H1 (cell line): ENCODE measurements at regions not wholly inside any gene's neighbourhood (a gene's known extent, or its start where the extent isn't known, plus 50 kb on each side); places are given as distances from the start of the nearest gene placed in this dataset.

ENCODE experiments used
- CTCF ChIA-PET: fragments of 300-600 bp; sonication (Branson Sonifier 250); formaldehyde crosslinking; loops from one replicate; lab custom pipeline; 2021; ENCODE audit not compliant: partially characterized antibody; lab: Charles Lee
- POLR2A ChIA-PET: fragments of 300-600 bp; sonication (Branson Sonifier 250); formaldehyde crosslinking; loops from one replicate; lab custom pipeline; 2021; ENCODE audit warnings: inconsistent platforms; ENCODE audit not compliant: partially characterized antibody; lab: Charles Lee
- DNase-seq, 2 experiments: peaks; one replicate each; pipeline versions ENCODE4 v3.0.0 to v3.0.0-alpha.2; 2010 to 2022; ENCODE audit warnings: low spot score in 2 of 2, low read depth in 1 of 2, mixed read lengths in 1 of 2
- FAIRE-seq: peaks from 2 replicates; lab custom pipeline; 2011; peaks lifted over from hg19 to GRCh38; lab: Jason Lieb, UNC
- H2AFZ ChIP-seq: 2 replicates; pipeline ENCODE4 v1.8.1; 2012; ENCODE audit warnings: low read length, inconsistent platforms
- H2AK5ac ChIP-seq: 2 replicates; pipeline ENCODE4 v1.6.1; 2013; ENCODE audit warnings: low read depth, low read length
- H2BK120ac ChIP-seq: replicated peaks from 2 replicates; pipeline ENCODE3; 2013; ENCODE audit warnings: low read depth, low read length, inconsistent platforms
- H2BK12ac ChIP-seq: 2 replicates; pipeline ENCODE4 v1.6.1; 2013; ENCODE audit warnings: low read depth, low read length
- H2BK15ac ChIP-seq: 2 replicates; pipeline ENCODE4 v1.6.1; 2013; ENCODE audit warnings: low read length
- H2BK20ac ChIP-seq: 2 replicates; pipeline ENCODE4 v1.6.1; 2013; ENCODE audit warnings: low read length
- H2BK5ac ChIP-seq: 2 replicates; pipeline ENCODE4 v1.6.1; 2013; ENCODE audit warnings: low read depth, low read length
- H3K14ac ChIP-seq: 2 replicates; pipeline ENCODE4 v1.6.1; 2013; ENCODE audit warnings: inconsistent platforms; ENCODE audit not compliant: insufficient read length
- H3K18ac ChIP-seq: 2 replicates; pipeline ENCODE4 v1.6.1; 2013; ENCODE audit warnings: low read length; ENCODE audit errors: extremely low read depth
- H3K23ac ChIP-seq: 2 replicates; pipeline ENCODE4 v1.6.1; 2013; ENCODE audit warnings: inconsistent platforms; ENCODE audit not compliant: insufficient read length
- H3K23me2 ChIP-seq: 2 replicates; pipeline ENCODE4 v1.6.1; 2013; ENCODE audit warnings: low read depth, low read length
- H3K27ac ChIP-seq: 2 replicates; pipeline ENCODE4 v1.6.1; 2011; ENCODE audit warnings: low read depth, low read length, inconsistent platforms
- H3K27me3 ChIP-seq, 4 experiments: replicated peaks in 1 of 4; 1 replicate in 1 of 4; 2 replicates in 3 of 4; pipeline versions ENCODE4 v1.6.1 to v1.8.1; 2011 to 2013; ENCODE audit warnings: low read length in 3 of 4, mild to moderate bottlenecking in 3 of 4, inconsistent platforms in 2 of 4, mixed read lengths in 2 of 4, moderate library complexity in 1 of 4; ENCODE audit not compliant: control insufficient read depth in 3 of 4, insufficient read depth in 3 of 4; ENCODE audit errors: extremely low read depth in 1 of 4
- H3K36me3 ChIP-seq, 4 experiments: 2 replicates each; pipeline versions ENCODE4 v1.6.1 to v1.8.1; 2011 to 2013; ENCODE audit warnings: mild to moderate bottlenecking in 4 of 4, low read length in 3 of 4, moderate library complexity in 2 of 4, control low read depth in 1 of 4, inconsistent platforms in 1 of 4; ENCODE audit not compliant: insufficient read depth in 4 of 4, control insufficient read depth in 2 of 4
- H3K4ac ChIP-seq: replicated peaks from 2 replicates; pipeline ENCODE3; 2013; ENCODE audit warnings: low read length, low read depth, mixed read lengths, inconsistent platforms; ENCODE audit not compliant: insufficient read length
- H3K4me1 ChIP-seq, 4 experiments: replicated peaks in 1 of 4; 1 replicate in 1 of 4; 2 replicates in 3 of 4; pipeline versions ENCODE4 v1.6.1 to v1.8.1; 2011 to 2013; ENCODE audit warnings: low read length in 3 of 4, inconsistent platforms in 2 of 4, mixed read lengths in 1 of 4; ENCODE audit not compliant: insufficient read depth in 4 of 4, control insufficient read depth in 3 of 4
- H3K4me2 ChIP-seq, 2 experiments: 2 replicates each; pipeline versions ENCODE4 v1.6.1 to v1.8.1; 2011 to 2013; ENCODE audit warnings: low read depth in 2 of 2, low read length in 2 of 2, control low read depth in 1 of 2, inconsistent platforms in 1 of 2, mild to moderate bottlenecking in 1 of 2; ENCODE audit not compliant: insufficient read depth in 1 of 2
- H3K4me3 ChIP-seq, 4 experiments: fragments of 200-600, 300-600 bp in 1 of 4; sonication (generic), shearing (Covaris generic), sonication (Bioruptor Twin) in 1 of 4; 2 replicates each; pipeline versions ENCODE4 v1.5.1 to v1.8.1; 2011 to 2016; ENCODE audit warnings: low read length in 4 of 4, low read depth in 3 of 4, control low read depth in 2 of 4, inconsistent platforms in 2 of 4, mild to moderate bottlenecking in 2 of 4, mixed read lengths in 1 of 4, moderate library complexity in 1 of 4; ENCODE audit not compliant: insufficient read depth in 2 of 4; ENCODE audit errors: extremely low read depth in 1 of 4
- H3K56ac ChIP-seq: replicated peaks from 2 replicates; pipeline ENCODE3; 2013; ENCODE audit warnings: low read depth, mild to moderate bottlenecking, mixed read lengths, low read length, inconsistent platforms; ENCODE audit not compliant: insufficient read length
- H3K79me1 ChIP-seq: 2 replicates; pipeline ENCODE4 v1.6.1; 2013; ENCODE audit warnings: low read depth, low read length, control low read depth
- H3K79me2 ChIP-seq, 2 experiments: 2 replicates each; pipeline versions ENCODE4 v1.6.1 to v1.8.1; 2012 to 2013; ENCODE audit warnings: low read length in 2 of 2, mild to moderate bottlenecking in 2 of 2, inconsistent platforms in 1 of 2; ENCODE audit not compliant: insufficient read depth in 2 of 2, control insufficient read depth in 1 of 2
- H3K9ac ChIP-seq, 4 experiments: replicated peaks in 1 of 4; 1 replicate in 1 of 4; 2 replicates in 3 of 4; pipeline versions ENCODE4 v1.6.1 to v1.8.1; 2011 to 2013; ENCODE audit warnings: low read depth in 3 of 4, low read length in 3 of 4, control low read depth in 2 of 4, mild to moderate bottlenecking in 2 of 4, moderate library complexity in 2 of 4, inconsistent platforms in 1 of 4; ENCODE audit errors: extremely low read depth in 1 of 4
- H3K9me3 ChIP-seq, 2 experiments: 2 replicates each; pipeline versions ENCODE4 v1.6.1 to v1.8.1; 2012 to 2013; ENCODE audit warnings: mild to moderate bottlenecking in 2 of 2, moderate library complexity in 2 of 2, control low read depth in 1 of 2, inconsistent platforms in 1 of 2, low read depth in 1 of 2, low read length in 1 of 2, mixed read lengths in 1 of 2; ENCODE audit not compliant: insufficient read depth in 2 of 2
- H4K20me1 ChIP-seq, 2 experiments: replicated peaks in 1 of 2; 2 replicates each; pipeline versions ENCODE3 to v1.8.1; 2011 to 2013; ENCODE audit warnings: inconsistent platforms in 2 of 2, low read length in 2 of 2, mild to moderate bottlenecking in 1 of 2; ENCODE audit not compliant: insufficient read depth in 2 of 2, control insufficient read depth in 1 of 2
- H4K5ac ChIP-seq: 2 replicates; pipeline ENCODE4 v1.6.1; 2013; ENCODE audit warnings: low read length, low read depth, mixed read lengths, inconsistent platforms; ENCODE audit not compliant: insufficient read length
- H4K8ac ChIP-seq: 2 replicates; pipeline ENCODE4 v1.8.0; 2013; ENCODE audit warnings: mild to moderate bottlenecking, moderate library complexity, low read length, inconsistent platforms; ENCODE audit not compliant: insufficient read depth; ENCODE audit errors: extremely low read depth
- H4K91ac ChIP-seq: replicated peaks from 2 replicates; pipeline ENCODE3; 2013; ENCODE audit warnings: low read length, mixed read lengths, inconsistent platforms; ENCODE audit not compliant: insufficient read length
- EGR1 ChIP-seq: IDR thresholded peaks from 2 replicates; pipeline ENCODE4 v1.6.1; 2011; ENCODE audit warnings: low read depth, low read length, borderline replicate concordance
- EP300 ChIP-seq, 2 experiments: IDR thresholded peaks; 1 replicate in 1 of 2; 2 replicates in 1 of 2; pipeline ENCODE4 v1.6.1; 2011 to 2012; ENCODE audit warnings: low read depth in 2 of 2, low read length in 2 of 2, mild to moderate bottlenecking in 2 of 2, borderline replicate concordance in 1 of 2, inconsistent platforms in 1 of 2, moderate library complexity in 1 of 2
- JUN ChIP-seq: IDR thresholded peaks from 2 replicates; pipeline ENCODE4 v1.6.1; 2011; ENCODE audit warnings: low read depth, mild to moderate bottlenecking, improper control_type of control experiment, low read length
- WGBS, 2 experiments: shearing (Covaris generic) in 1 of 2; methylation state at CpG; one replicate each; pipeline versions ENCODE4 v1.1.6 to v1.1.7; 2013 to 2015; ENCODE audit warnings: low lambda C conversion rate in 2 of 2, mixed read lengths in 2 of 2, inconsistent platforms in 1 of 2, low coverage in 1 of 2, missing lambda C conversion rate in 1 of 2; ENCODE audit not compliant: insufficient replicate concordance in 2 of 2, insufficient coverage in 1 of 2, insufficient read length in 1 of 2; ENCODE audit errors: extremely low coverage in 1 of 2, missing lambda C conversion rate in 1 of 2; 5-methylcytosine and 5-hydroxymethylcytosine counted together

GRCh38 chr15:69600556-69601085, 148.0 kb downstream of the RPLP1 start:
- Histone ChIP-seq H3K4ac (no peak overlapping the region), H4K20me1 (no peaks in the 10 kb centered on the region), H3K56ac (no peak overlapping the region), H3K79me1 (no peaks in the 10 kb centered on the region), H3K23ac (no peak overlapping the region), H3K79me2 (no peaks in the 10 kb centered on the region), H3K4me3 (no peak overlapping the region), H2AFZ (no peak overlapping the region), H2AK5ac (no peak overlapping the region), H3K14ac (no peak overlapping the region), H3K9ac (no peak overlapping the region), H4K91ac (no peak overlapping the region), H3K36me3 (no peaks in the 10 kb centered on the region), H2BK5ac (no peak overlapping the region), H3K4me2 (no peak overlapping the region), H3K9me3 (no peaks in the 10 kb centered on the region), H2BK15ac (no peak overlapping the region), H4K5ac (no peak overlapping the region), H2BK20ac (no peak overlapping the region), H3K27ac (no peak overlapping the region), H2BK12ac (no peak overlapping the region), H3K23me2 (peaks cover 2% of the 10 kb centered on the region; the same call in 1 of the 2 replicates), H3K27me3 (no peaks in the 10 kb centered on the region; a peak in 2 of 7 replicates), H2BK120ac (no peak overlapping the region), H3K4me1 (no peaks in the 10 kb centered on the region), H3K18ac (no peak overlapping the region), H4K8ac (no peak overlapping the region)
- ChIA-PET CTCF (interaction anchor here (1.5 kb wide), 1 partner anchor 128 kb away, joined by 4 read pairs; no protein-coding TSS in a partner anchor), POLR2A (no interaction called here)
- DNase-seq = no peak
- 91% methylated on average over 3 of the region's 3 CpGs; no CpG with 5 or more reads in 1 of the 2 experiments for WGBS, 2 experiments
- TF ChIP-seq EGR1 = no peak
- TF ChIP-seq JUN = no peak
- no peak for TF ChIP-seq EP300 (IDR thresholded peaks at IDR 0.05; ENCODE audit: borderline replicate concordance in 1 of 2, low read depth in 2 of 2, low read length in 2 of 2)
- FAIRE-seq = no peak
